K562 (cell line): ENCODE measurements at regions not wholly inside any gene's neighbourhood (a gene's known extent, or its start where the extent isn't known, plus 50 kb on each side); places are given as distances from the start of the nearest gene placed in this dataset.

Source experiments
- ATAC-seq: fragments of 200-7000 bp; cut with Tn5 transposase; 3 replicates; pipeline ENCODE4 v1.9.1; 2020; ENCODE audit warnings: moderate library complexity
- BruUV-seq: library from RNA; stranded (reverse); fragments of 400-500 nt; replicated peaks from 2 replicates; lab custom pipeline; 2021; lab: Mats Ljungman, UMichigan
- CTCF ChIA-PET: fragments of 300-600 bp; formaldehyde crosslinking; extraction: SDS; loops from one replicate; lab custom pipeline; 2021; ENCODE audit warnings: low intra/inter-chr PET ratio; lab: Yijun Ruan, JAX
- POLR2A ChIA-PET: fragments of 300-600, 350-650 bp; sonication (Branson Sonifier 250); formaldehyde crosslinking; extraction: SDS; loops from one replicate; lab custom pipeline; 2021; ENCODE audit warnings: antibody characterized with exemption, inconsistent platforms; lab: Yijun Ruan, JAX
- DNase-seq, 4 experiments: peaks; one replicate each; pipeline versions ENCODE4 v3.0.0 to v3.0.0-alpha.2; 2011 to 2018; ENCODE audit warnings: low spot score in 3 of 4, mixed read lengths in 3 of 4; ENCODE audit errors: extremely low read depth in 1 of 4
- FAIRE-seq: peaks from 2 replicates; lab custom pipeline; 2011; peaks lifted over from hg19 to GRCh38; lab: Jason Lieb, UNC
- H2AFZ ChIP-seq: 2 replicates; pipeline ENCODE4 v1.6.0; 2011; ENCODE audit warnings: low read depth, low read length, control low read depth, inconsistent platforms
- H3K27ac ChIP-seq: fragments of 200-600 bp; 3 replicates; pipeline ENCODE4 v1.8.0; 2011; ENCODE audit warnings: low read depth, mild to moderate bottlenecking, control low read depth, inconsistent platforms, low read length, moderate library complexity, mixed read lengths; ENCODE audit errors: extremely low read depth
- H3K27me3 ChIP-seq, 2 experiments: fragments of 300-600 bp in 1 of 2; 2 replicates in 1 of 2; 3 replicates in 1 of 2; pipeline versions ENCODE4 v1.6.0 to v1.8.0; 2011; ENCODE audit warnings: inconsistent platforms in 2 of 2, low read length in 2 of 2, mild to moderate bottlenecking in 1 of 2, mixed read lengths in 1 of 2, moderate library complexity in 1 of 2; ENCODE audit not compliant: control insufficient read depth in 2 of 2, insufficient read depth in 2 of 2
- H3K36me3 ChIP-seq: fragments of 300-600 bp; 3 replicates; pipeline ENCODE4 v1.8.0; 2011; ENCODE audit warnings: mild to moderate bottlenecking, low read length, inconsistent platforms; ENCODE audit not compliant: control insufficient read depth, insufficient read depth
- H3K4me1 ChIP-seq, 2 experiments: fragments of 200-600 bp in 1 of 2; replicated peaks in 1 of 2; 2 replicates in 1 of 2; 3 replicates in 1 of 2; pipeline versions ENCODE4 v1.5.1 to v1.8.0; 2011; ENCODE audit warnings: inconsistent platforms in 2 of 2, low read length in 2 of 2, mild to moderate bottlenecking in 1 of 2, mixed read lengths in 1 of 2, moderate library complexity in 1 of 2; ENCODE audit not compliant: control insufficient read depth in 2 of 2, insufficient read depth in 2 of 2
- H3K4me2 ChIP-seq: 2 replicates; pipeline ENCODE4 v1.6.1; 2011; ENCODE audit warnings: low read length, control low read depth, inconsistent platforms, mixed read lengths; ENCODE audit not compliant: insufficient read depth
- H3K4me3 ChIP-seq: fragments of 200-600 bp; sonication (generic), shearing (Covaris generic); 2 replicates; pipeline ENCODE4 v1.5.1; 2016; ENCODE audit warnings: control low read depth, inconsistent platforms
- H3K79me2 ChIP-seq: fragments of 200-600 bp; 3 replicates; pipeline ENCODE4 v1.8.0; 2011; ENCODE audit warnings: low read length, inconsistent platforms; ENCODE audit not compliant: control insufficient read depth, insufficient read depth
- H3K9ac ChIP-seq, 2 experiments: 2 replicates each; pipeline versions ENCODE4 v1.6.0 to v1.6.1; 2011; ENCODE audit warnings: low read depth in 2 of 2, low read length in 2 of 2, control low read depth in 1 of 2, inconsistent platforms in 1 of 2, mild to moderate bottlenecking in 1 of 2, mixed read lengths in 1 of 2; ENCODE audit not compliant: insufficient read depth in 1 of 2
- H3K9me1 ChIP-seq: one replicate; pipeline ENCODE4 v1.6.0; 2011; ENCODE audit warnings: inconsistent platforms, mild to moderate bottlenecking, low read length, moderate library complexity; ENCODE audit not compliant: control insufficient read depth, insufficient read depth
- H3K9me3 ChIP-seq: replicated peaks from 2 replicates; pipeline ENCODE4 v1.5.1; 2011; ENCODE audit warnings: low read depth, low read length, inconsistent platforms; ENCODE audit not compliant: control insufficient read depth, insufficient read depth
- H4K20me1 ChIP-seq: replicated peaks from 2 replicates; pipeline ENCODE4 v1.6.1; 2011; ENCODE audit warnings: low read length, inconsistent platforms, mixed read lengths; ENCODE audit not compliant: control insufficient read depth, insufficient read depth
- ETV1 ChIP-seq: fragments of 450-650 bp; conservative IDR thresholded peaks from 2 replicates; pipeline ENCODE4 v1.6.1; 2016; ENCODE audit warnings: missing genetic modification characterization, control low read depth, low read depth, missing compliant biosample characterization
- NR2C2 ChIP-seq, 2 experiments: fragments of 200-800 bp in 1 of 2; sonication (Bioruptor generic) in 1 of 2; sonication (generic) in 1 of 2; formaldehyde crosslinking in 1 of 2; IDR thresholded peaks; 2 replicates each; pipeline versions ENCODE4 v1.6.1 to v1.8.0; 2016 to 2022; ENCODE audit warnings: mild to moderate bottlenecking in 1 of 2, missing compliant biosample characterization in 1 of 2, missing genetic modification characterization in 1 of 2, missing genetic modification reagents in 1 of 2
- STAT5B ChIP-seq: fragments of 250-450 bp; sonication (Bioruptor Pico); IDR thresholded peaks from 2 replicates; pipeline ENCODE4 v1.8.0; 2021; ENCODE audit warnings: mild to moderate bottlenecking, inconsistent platforms
- ZNF212 ChIP-seq: fragments of 450-650 bp; formaldehyde crosslinking; IDR thresholded peaks from 2 replicates; pipeline ENCODE4 v1.4.0; 2020; ENCODE audit warnings: mild to moderate bottlenecking
- ZNF79 ChIP-seq: fragments of 250-450 bp; sonication (Bioruptor Pico); IDR thresholded peaks from 2 replicates; pipeline ENCODE4 v1.4.0; 2020; ENCODE audit warnings: low read depth, mild to moderate bottlenecking, moderate library complexity
- WGBS: fragments of 100-300 bp; shearing (Covaris generic); methylation state at CpG from one replicate; pipeline ENCODE4 v1.1.6; 2016; ENCODE audit warnings: low coverage, mixed read lengths; ENCODE audit not compliant: insufficient coverage; ENCODE audit errors: missing lambda C conversion rate; 5-methylcytosine and 5-hydroxymethylcytosine counted together
- in situ Hi-C: fragments of 300-500 bp; cut with MboI; formaldehyde crosslinking; loops from 4 replicates; pipeline ENCODE4 v1.15.0; 2018; ENCODE audit warnings: inconsistent platforms, mixed read lengths
- intact Hi-C: fragments of 100-400 bp; cut with micrococcal nuclease; formaldehyde crosslinking; loops from 2 replicates; pipeline ENCODE4 v1.14.2; 2022
- TF ChIP-seq, protein P1 (sequence below): fragments of 450-650 bp; formaldehyde crosslinking; IDR thresholded peaks from 2 replicates; pipeline ENCODE4 v1.4.0; 2020; ENCODE audit warnings: mild to moderate bottlenecking

DNA sequence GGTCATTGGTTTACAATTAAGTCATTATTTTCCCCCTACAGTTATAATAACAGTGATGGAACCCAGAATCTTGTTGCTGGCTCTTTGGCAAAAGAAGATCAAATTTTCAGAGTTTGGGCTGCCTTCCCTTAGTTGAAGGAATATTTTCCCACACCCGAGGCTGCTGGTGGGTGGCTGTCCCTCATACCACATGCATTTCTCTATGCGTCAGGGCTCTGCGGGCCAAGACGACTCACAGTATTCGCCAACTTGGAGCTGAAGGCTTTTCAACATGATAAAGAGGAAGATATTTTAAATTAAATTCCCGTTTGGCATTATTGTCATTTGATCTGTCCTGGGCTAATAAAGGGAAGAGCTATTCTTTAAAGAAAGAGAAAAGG is 102.2 kb upstream of the SASH1 start:
- Histone ChIP-seq H3K79me2 (no peaks in the 10 kb centered on the region), H3K4me2 (no peak overlapping the region), H3K4me1 (no peaks in the 10 kb centered on the region), H3K27ac (no peak overlapping the region), H3K27me3 (peaks cover 5 to 17% of the 10 kb centered on the region in 2 experiments; a peak in 2 of 5 replicates), H3K9me1 (no peaks in the 10 kb centered on the region), H4K20me1 (no peaks in the 10 kb centered on the region), H2AFZ (no peak overlapping the region), H3K4me3 (no peak overlapping the region)
- in situ Hi-C loops = no loop called here
- 1% methylated on average over 6 of the region's 6 CpGs for WGBS
- ATAC-seq = no peak
- CTCF ChIA-PET = no interaction called here
- POLR2A ChIA-PET = interaction anchor here (0.7 kb wide), 1 partner anchor 11 kb away, joined by 5 read pairs; no protein-coding TSS in a partner anchor
- no peak for TF ChIP-seq ETV1 (tag)
- TF ChIP-seq, protein P1, sequence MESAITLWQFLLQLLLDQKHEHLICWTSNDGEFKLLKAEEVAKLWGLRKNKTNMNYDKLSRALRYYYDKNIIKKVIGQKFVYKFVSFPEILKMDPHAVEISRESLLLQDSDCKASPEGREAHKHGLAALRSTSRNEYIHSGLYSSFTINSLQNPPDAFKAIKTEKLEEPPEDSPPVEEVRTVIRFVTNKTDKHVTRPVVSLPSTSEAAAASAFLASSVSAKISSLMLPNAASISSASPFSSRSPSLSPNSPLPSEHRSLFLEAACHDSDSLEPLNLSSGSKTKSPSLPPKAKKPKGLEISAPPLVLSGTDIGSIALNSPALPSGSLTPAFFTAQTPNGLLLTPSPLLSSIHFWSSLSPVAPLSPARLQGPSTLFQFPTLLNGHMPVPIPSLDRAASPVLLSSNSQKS = no peak
- no peak for TF ChIP-seq ZNF212 (CRISPR knock-in tag)
- TF ChIP-seq STAT5B (CRISPR knock-in tag) = no peak
- TF ChIP-seq ZNF79 = no peak
- no peak for TF ChIP-seq NR2C2 (CRISPR knock-in tag; IDR thresholded peaks at IDR 0.05)
- TF ChIP-seq NR2C2 (tag; IDR thresholded peaks at IDR 0.05) = no peak
- TF ChIP-seq, all 486 proteins: peak for 0
- Histone ChIP-seq H3K36me3 (no peaks in the 10 kb centered on the region), H3K9ac (no peak overlapping the region), H3K9me3 (no peaks in the 10 kb centered on the region)
- FAIRE-seq = no peak
- intact Hi-C loops = no loop called here
- no TSS peak for BruUV-seq
- DNase-seq = no peak
